ENCODE measurements at regions not wholly inside any gene's neighbourhood (a gene's known extent, or its start where the extent isn't known, plus 50 kb on each side); places are given as distances from the start of the nearest gene placed in this dataset.

DNA sequence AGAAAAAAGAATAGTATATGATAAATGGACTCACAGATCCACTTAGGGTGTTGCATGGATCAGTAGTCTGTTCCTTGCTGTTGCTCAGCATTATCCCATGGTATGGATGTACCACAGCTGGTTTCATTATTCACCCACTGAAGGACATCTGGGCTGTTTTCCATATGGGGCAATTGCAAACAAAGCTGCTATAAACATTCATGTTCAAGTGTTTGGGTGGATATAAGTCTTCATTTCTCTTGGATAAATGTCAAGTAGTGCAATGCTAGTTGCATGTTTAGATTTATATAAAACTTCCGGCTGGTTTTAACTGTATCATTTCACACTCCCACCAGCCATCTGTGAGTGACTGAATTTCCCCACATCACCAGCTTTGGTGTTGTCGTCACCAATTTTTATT is 137.7 kb downstream of the ASB7 start:
- Histone ChIP-seq H3K9me3 (no peaks in the 10 kb centered on the region), H3K27ac (no peak overlapping the region), H3K4me3 (no peak overlapping the region), H3K27me3 (no peaks in the 10 kb centered on the region), H3K4me1 (no peaks in the 10 kb centered on the region), H3K36me3 (no peaks in the 10 kb centered on the region)
- intact Hi-C loops (cut with DNase I), result no loop called here
- ATAC-seq (no peak), DNase-seq (no peak)
- TF ChIP-seq CTCF (IDR thresholded peaks at IDR 0.05), result no peak
- 69 to 70% methylated on average over 2 of the region's 2 CpGs for whole genome bisulfite sequencing, 2 donors

GRCh38 chr15:100751585-100751984 is 128.0 kb upstream of the ALDH1A3 start:
- H3K9me3 ChIP-seq, result peaks cover 0 to 30% (median 14%) of the 10 kb centered on the region in 11 donors
- no peak for ATAC-seq
- DNase-seq, result no peak
- no peaks in the 10 kb centered on the region for H3K4me1 ChIP-seq
- no peak overlapping the region for H3K27ac ChIP-seq
- H3K27me3 ChIP-seq, result peaks cover 0 to 10% (median 0%) of the 10 kb centered on the region in 7 donors
- WGBS, 2 donors, result 92 to 94% methylated on average over 3 of the region's 3 CpGs
- no peak for TF ChIP-seq CTCF (IDR thresholded peaks at IDR 0.05)
- H3K4me3 ChIP-seq, result no peak overlapping the region
- intact Hi-C loops (cut with DNase I), result no loop called here
- H3K36me3 ChIP-seq, result no peaks in the 10 kb centered on the region

DNA sequence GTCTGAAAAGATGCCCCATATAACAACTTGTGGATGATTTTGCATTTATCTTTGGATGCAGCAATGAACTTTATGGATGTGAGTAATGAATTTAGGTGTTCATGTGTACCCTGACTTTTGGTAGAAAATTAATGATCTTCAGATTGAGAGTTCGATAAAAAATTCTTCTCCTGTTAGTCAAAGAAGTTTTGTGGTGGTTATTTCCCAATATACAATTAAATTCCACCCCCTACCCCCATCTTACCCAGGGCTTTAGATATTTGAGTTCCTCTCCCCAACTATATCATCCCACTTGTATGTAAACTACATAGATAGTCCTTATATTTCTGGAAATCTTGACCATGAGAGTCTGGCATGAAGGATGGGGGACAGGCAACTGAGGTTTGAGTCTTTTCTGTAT is 126.1 kb upstream of the ALDH1A3 start:
- ATAC-seq, result no peak
- no peak for DNase-seq
- whole genome bisulfite sequencing, 2 donors, result 77 to 79% methylated on average over 1 of the region's 1 CpG
- Histone ChIP-seq H3K27ac (no peak overlapping the region), H3K4me1 (no peaks in the 10 kb centered on the region), H3K4me3 (no peak overlapping the region), H3K9me3 (peaks cover 0 to 17% (median 0%) of the 10 kb centered on the region in 11 donors), H3K36me3 (no peaks in the 10 kb centered on the region), H3K27me3 (peaks cover 0 to 20% (median 7%) of the 10 kb centered on the region in 7 donors)
- TF ChIP-seq CTCF (IDR thresholded peaks at IDR 0.05), result no peak
- intact Hi-C loops (cut with DNase I), result no loop called here

GRCh38 chr15:100757661-100758060 is 122.0 kb upstream of the ALDH1A3 start:
- peaks cover 0 to 43% (median 30%) of the 10 kb centered on the region in 7 donors for H3K27me3 ChIP-seq
- DNase-seq (no peak), ATAC-seq (no peak)
- 56 to 66% methylated on average over 1 of the region's 1 CpG for WGBS, 2 donors
- H3K36me3 ChIP-seq, result no peaks in the 10 kb centered on the region
- intact Hi-C loops (cut with DNase I), result no loop called here
- no peak overlapping the region for H3K4me3 ChIP-seq
- no peak for TF ChIP-seq CTCF (IDR thresholded peaks at IDR 0.05)
- H3K27ac ChIP-seq, result no peak overlapping the region
- peaks cover 0 to 6% (median 0%) of the 10 kb centered on the region in 11 donors for H3K9me3 ChIP-seq
- H3K4me1 ChIP-seq, result peaks cover 0 to 12% (median 0%) of the 10 kb centered on the region in 9 donors

Measured in heart right ventricle (tissue), 16 donors.